ENCODE measurements at regions not wholly inside any gene's neighbourhood (a gene's known extent, or its start where the extent isn't known, plus 50 kb on each side); places are given as distances from the start of the nearest gene placed in this dataset.
"Not testable (repeated sequence)": the region's sequence is repeated elsewhere in the genome, so short reads cannot be mapped to it uniquely, and the experiment has no call there.

DNA sequence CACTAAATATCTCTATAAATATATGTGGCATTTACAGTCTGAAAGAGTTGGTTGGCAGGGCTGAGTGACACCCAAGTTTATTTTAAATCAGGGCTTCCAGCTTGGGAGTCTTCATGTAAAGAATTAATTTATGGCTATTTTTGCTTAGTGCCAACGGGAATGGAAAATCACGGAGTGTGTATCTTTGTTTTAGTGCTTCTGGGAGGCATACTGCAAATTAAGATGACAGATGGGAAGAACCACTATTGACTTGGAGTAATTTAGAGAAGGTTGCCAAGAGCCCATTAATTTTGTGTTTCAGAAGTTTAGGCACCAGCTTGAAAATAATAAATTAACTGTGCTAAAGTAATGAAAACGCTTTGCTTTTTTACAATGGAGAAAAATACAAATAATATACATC is 135.2 kb downstream of the GPR37 start:
- TF ChIP-seq, protein P1, sequence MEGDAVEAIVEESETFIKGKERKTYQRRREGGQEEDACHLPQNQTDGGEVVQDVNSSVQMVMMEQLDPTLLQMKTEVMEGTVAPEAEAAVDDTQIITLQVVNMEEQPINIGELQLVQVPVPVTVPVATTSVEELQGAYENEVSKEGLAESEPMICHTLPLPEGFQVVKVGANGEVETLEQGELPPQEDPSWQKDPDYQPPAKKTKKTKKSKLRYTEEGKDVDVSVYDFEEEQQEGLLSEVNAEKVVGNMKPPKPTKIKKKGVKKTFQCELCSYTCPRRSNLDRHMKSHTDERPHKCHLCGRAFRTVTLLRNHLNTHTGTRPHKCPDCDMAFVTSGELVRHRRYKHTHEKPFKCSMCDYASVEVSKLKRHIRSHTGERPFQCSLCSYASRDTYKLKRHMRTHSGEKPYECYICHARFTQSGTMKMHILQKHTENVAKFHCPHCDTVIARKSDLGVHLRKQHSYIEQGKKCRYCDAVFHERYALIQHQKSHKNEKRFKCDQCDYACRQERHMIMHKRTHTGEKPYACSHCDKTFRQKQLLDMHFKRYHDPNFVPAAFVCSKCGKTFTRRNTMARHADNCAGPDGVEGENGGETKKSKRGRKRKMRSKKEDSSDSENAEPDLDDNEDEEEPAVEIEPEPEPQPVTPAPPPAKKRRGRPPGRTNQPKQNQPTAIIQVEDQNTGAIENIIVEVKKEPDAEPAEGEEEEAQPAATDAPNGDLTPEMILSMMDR (IDR thresholded peaks at IDR 0.05; ENCODE audit: low read depth, low read length): no peak
- DNase-seq (ENCODE audit: low read depth, low spot score): no peak
- H3K4me3 ChIP-seq (ENCODE audit: low read depth, low read length): no peak overlapping the region
- in situ Hi-C loops (cut with HindIII; ENCODE audit: low sequenced_read_pairs): no loop called here

DNA sequence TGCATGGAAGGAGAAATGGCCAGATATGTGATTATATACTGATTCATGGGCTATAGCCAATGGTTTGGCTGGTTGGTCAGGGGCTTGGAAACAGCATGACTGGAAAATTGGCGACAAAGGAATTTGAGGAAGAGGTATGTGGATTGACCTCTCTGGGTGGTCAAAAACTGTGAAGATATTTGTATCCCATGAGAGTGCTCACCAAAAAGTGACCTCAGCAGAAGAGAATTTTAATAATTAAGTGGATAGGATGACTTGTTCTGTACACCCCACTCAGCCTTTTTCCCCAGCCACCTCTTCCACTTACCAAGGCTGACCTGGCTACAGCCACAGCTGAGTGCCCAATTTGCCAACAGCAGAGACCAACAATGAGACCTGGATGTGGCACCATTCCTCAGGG is 146.7 kb downstream of the GPR37 start:
- H3K4me3 ChIP-seq (ENCODE audit: low read depth, low read length): no peak overlapping the region
- in situ Hi-C loops (cut with HindIII; ENCODE audit: low sequenced_read_pairs): no loop called here
- DNase-seq (ENCODE audit: low read depth, low spot score): no peak
- TF ChIP-seq, protein P1 (IDR thresholded peaks at IDR 0.05; ENCODE audit: low read depth, low read length): no peak

DNA sequence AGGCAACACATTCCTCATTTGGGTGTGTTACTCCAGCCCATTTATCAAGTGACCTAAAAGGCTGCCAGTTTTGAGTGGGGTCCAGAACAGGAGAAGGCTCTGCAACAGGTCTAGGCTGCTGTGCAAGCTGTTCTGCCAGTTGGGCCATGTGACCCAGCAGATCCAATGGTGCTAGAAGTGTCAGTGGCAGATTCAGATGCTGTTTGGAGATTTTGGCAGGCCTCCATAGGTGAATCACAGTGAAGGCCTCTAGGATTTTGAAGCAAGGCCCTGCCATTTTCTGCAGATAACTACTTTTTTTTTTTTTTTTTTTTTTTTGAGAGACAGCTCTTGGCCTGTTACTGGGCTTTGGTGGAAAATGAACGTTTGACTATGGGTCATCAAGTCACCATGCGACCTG is 147.5 kb downstream of the GPR37 start:
- in situ Hi-C loops (cut with HindIII; ENCODE audit: low sequenced_read_pairs); DNase-seq (ENCODE audit: low read depth, low spot score); H3K4me3 ChIP-seq (ENCODE audit: low read depth, low read length): not testable (repeated sequence)

DNA sequence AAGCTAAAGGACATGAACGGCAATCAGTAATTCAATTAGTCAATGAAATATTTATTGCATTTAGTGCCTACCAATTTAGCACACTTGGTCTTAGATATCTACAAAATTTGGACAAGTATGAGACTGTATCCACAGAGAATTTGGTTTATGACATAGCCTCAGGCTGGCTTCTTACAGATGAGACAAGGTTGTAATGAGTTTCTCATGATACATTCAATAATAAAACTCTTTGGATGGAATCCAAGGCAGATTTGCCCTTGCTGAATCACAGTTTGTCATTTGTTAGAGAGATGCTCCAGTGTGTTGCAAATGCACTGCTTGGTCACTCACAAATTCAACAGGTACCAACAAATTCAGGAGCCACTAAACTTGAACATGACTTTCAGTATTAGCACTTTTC is 162.5 kb downstream of the GPR37 start:
- H3K4me3 ChIP-seq (ENCODE audit: low read depth, low read length): no peak overlapping the region
- in situ Hi-C loops (cut with HindIII; ENCODE audit: low sequenced_read_pairs): no loop called here
- no peak for DNase-seq (ENCODE audit: low read depth, low spot score)
- TF ChIP-seq, protein P1 (IDR thresholded peaks at IDR 0.05; ENCODE audit: low read depth, low read length): no peak

DNA sequence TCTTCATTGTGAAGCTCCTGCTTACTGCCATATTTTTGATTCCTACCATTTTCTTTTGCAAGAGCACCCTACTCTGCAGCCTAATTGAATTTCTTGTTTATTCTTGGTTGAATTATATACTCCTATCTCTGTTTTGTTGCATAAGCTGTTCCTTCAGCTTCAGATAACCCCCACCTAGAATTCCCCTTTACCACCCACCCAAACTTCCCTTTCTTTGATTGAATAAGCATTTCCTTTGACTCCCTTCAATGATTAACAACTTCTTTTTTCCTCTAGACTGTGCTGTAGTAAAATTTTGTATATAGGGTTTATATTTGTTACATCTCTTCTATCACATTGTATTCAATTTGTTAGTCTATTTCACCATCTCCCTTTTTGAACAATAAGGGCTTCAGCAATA is 168.1 kb downstream of the GPR37 start:
- in situ Hi-C loops (cut with HindIII; ENCODE audit: low sequenced_read_pairs): no loop called here
- TF ChIP-seq, protein P1 (IDR thresholded peaks at IDR 0.05; ENCODE audit: low read depth, low read length): no peak
- DNase-seq (ENCODE audit: low read depth, low spot score): no peak

DNA sequence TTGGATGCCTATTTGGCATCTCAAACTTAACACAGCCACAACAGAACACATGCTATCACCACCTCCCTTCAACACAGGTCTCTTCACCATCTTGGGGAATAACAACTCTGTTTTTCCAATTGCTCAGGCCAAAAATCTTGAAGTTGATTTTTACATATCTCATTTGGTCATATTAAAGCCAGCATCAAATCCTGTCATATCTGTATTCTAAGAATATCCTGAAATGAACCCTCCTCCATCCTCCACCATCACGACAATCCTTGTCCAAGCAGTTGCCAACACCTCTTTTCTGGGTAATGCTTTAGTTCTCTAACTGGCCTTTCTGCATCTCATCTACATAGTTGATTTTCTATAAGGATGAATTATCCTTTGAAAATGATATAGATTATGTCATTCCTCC is 168.7 kb downstream of the GPR37 start:
- no peak overlapping the region for H3K4me3 ChIP-seq (ENCODE audit: low read depth, low read length)
- TF ChIP-seq, protein P1 (IDR thresholded peaks at IDR 0.05; ENCODE audit: low read depth, low read length): no peak
- in situ Hi-C loops (cut with HindIII; ENCODE audit: low sequenced_read_pairs): no loop called here
- no peak for DNase-seq (ENCODE audit: low read depth, low spot score)

More for the DNA sequence above, 168.1 kb downstream of the GPR37 start:
- no peak overlapping the region for H3K4me3 ChIP-seq (ENCODE audit: low read depth, low read length)

DNA sequence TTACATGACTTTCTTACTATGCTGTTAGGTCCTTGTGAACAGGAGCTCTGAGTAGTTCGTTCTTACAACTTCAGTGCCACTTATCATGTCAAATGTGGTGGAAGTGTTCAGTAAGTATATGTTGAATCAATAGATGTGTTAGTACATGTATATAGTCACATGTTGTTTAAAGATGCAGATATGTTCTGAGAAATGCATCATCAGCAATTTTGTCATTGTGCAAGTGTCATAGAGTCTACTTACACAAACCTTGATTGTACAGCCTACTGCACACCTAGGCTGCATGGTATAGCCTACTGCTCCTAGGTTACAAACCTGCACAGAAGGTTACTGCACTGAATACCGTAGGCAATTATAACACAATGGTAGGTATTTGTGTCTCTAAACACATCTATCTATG is 174.8 kb downstream of the GPR37 start:
- in situ Hi-C loops (cut with HindIII; ENCODE audit: low sequenced_read_pairs): no loop called here
- TF ChIP-seq, protein P1 (IDR thresholded peaks at IDR 0.05; ENCODE audit: low read depth, low read length): no peak
- no peak overlapping the region for H3K4me3 ChIP-seq (ENCODE audit: low read depth, low read length)
- DNase-seq (ENCODE audit: low read depth, low spot score): no peak
